MV-4-11 (cell line): ENCODE measurements at regions not wholly inside any gene's neighbourhood (a gene's known extent, or its start where the extent isn't known, plus 50 kb on each side); places are given as distances from the start of the nearest gene placed in this dataset.
"Not testable (repeated sequence)": the region's sequence is repeated elsewhere in the genome, so short reads cannot be mapped to it uniquely, and the experiment has no call there.

ENCODE experiments used
- DNase-seq: peaks from one replicate; lab custom pipeline; 2025; lab: John Stamatoyannopoulos, UW

- no peak for DNase-seq
These were observed 446.3 kb downstream of the PREX1 start for GRCh38 chr20:48381353-48382120.

- no peak for DNase-seq
These were observed 447.1 kb downstream of the PREX1 start for GRCh38 chr20:48380661-48381060.

- DNase-seq, result no peak
These were observed 448.7 kb downstream of the PREX1 start for GRCh38 chr20:48378976-48379675.

- DNase-seq, result no peak
These were observed 449.9 kb downstream of the PREX1 start for GRCh38 chr20:48377940-48378339.

- DNase-seq, result no peak
These were observed 452.0 kb downstream of the PREX1 start for GRCh38 chr20:48375804-48376203.

GRCh38 chr20:48374991-48375595 lies 452.7 kb downstream of the PREX1 start:
- DNase-seq, result no peak

GRCh38 chr20:48374031-48374907 lies 453.5 kb downstream of the PREX1 start:
- not testable (repeated sequence) for DNase-seq

GRCh38 chr20:48373555-48373934 lies 454.3 kb downstream of the PREX1 start:
- no peak for DNase-seq

- DNase-seq, result not testable (repeated sequence)
These were observed 454.8 kb downstream of the PREX1 start for GRCh38 chr20:48372851-48373554.

- DNase-seq, result no peak
These were observed 456.6 kb downstream of the PREX1 start for GRCh38 chr20:48371211-48371610.

- not testable (repeated sequence) for DNase-seq
These were observed 459.2 kb downstream of the PREX1 start for GRCh38 chr20:48368580-48369021.

GRCh38 chr20:48367541-48368358 lies 460.0 kb downstream of the PREX1 start:
- DNase-seq, result not testable (repeated sequence)

- DNase-seq, result no peak
These were observed 461.6 kb downstream of the PREX1 start for GRCh38 chr20:48366230-48366629.

GRCh38 chr20:48364688-48365421 lies 462.9 kb downstream of the PREX1 start:
- no peak for DNase-seq

GRCh38 chr20:48364055-48364454 lies 463.7 kb downstream of the PREX1 start:
- no peak for DNase-seq

GRCh38 chr20:48360342-48360975 lies 467.3 kb downstream of the PREX1 start:
- peak; percentile 24 for DNase-seq

GRCh38 chr20:48359692-48360341 lies 468.0 kb downstream of the PREX1 start:
- DNase-seq, result no peak

GRCh38 chr20:48359055-48359390 lies 468.8 kb downstream of the PREX1 start:
- not testable (repeated sequence) for DNase-seq
